ENCODE measurements at regions not wholly inside any gene's neighbourhood (a gene's known extent, or its start where the extent isn't known, plus 50 kb on each side); places are given as distances from the start of the nearest gene placed in this dataset.

- ATAC-seq (ENCODE audit: low FRiP score in 2 of 2) (no peak), DNase-seq (no peak)
- no peaks in the 10 kb centered on the region for H3K9me3 ChIP-seq
- no peak overlapping the region for H3K27ac ChIP-seq
- TF ChIP-seq POLR2A (IDR thresholded peaks at IDR 0.05), result no peak
- no peak for TF ChIP-seq EP300 (IDR thresholded peaks at IDR 0.05)
- TF ChIP-seq CTCF (IDR thresholded peaks at IDR 0.05), result no peak
- no peak for TF ChIP-seq POLR2AphosphoS5 (IDR thresholded peaks at IDR 0.05)
- no peaks in the 10 kb centered on the region for H3K36me3 ChIP-seq
- WGBS, 2 donors, result 85 to 97% methylated on average over 1 of the region's 1 CpG
- no peaks in the 10 kb centered on the region for H3K27me3 ChIP-seq
- no peaks in the 10 kb centered on the region for H3K4me1 ChIP-seq
- H3K4me3 ChIP-seq, result no peak overlapping the region
These were observed 988.2 kb upstream of the MAP3K7 start for GRCh38 chr6:91575032-91575431.

GRCh38 chr6:91573826-91574416 is 987.0 kb upstream of the MAP3K7 start:
- H3K4me3 ChIP-seq, result no peak overlapping the region
- 59 to 75% methylated on average over 3 of the region's 3 CpGs for WGBS, 2 donors
- no peaks in the 10 kb centered on the region for H3K9me3 ChIP-seq
- no peaks in the 10 kb centered on the region for H3K4me1 ChIP-seq
- no peaks in the 10 kb centered on the region for H3K36me3 ChIP-seq
- ATAC-seq (ENCODE audit: low FRiP score in 2 of 2) (no peak), DNase-seq (no peak)
- TF ChIP-seq CTCF (IDR thresholded peaks at IDR 0.05) (no peak), POLR2AphosphoS5 (IDR thresholded peaks at IDR 0.05) (no peak), POLR2A (IDR thresholded peaks at IDR 0.05) (no peak), EP300 (IDR thresholded peaks at IDR 0.05) (no peak)
- no peaks in the 10 kb centered on the region for H3K27me3 ChIP-seq
- H3K27ac ChIP-seq, result no peak overlapping the region

GRCh38 chr6:91572878-91573277 is 986.0 kb upstream of the MAP3K7 start:
- DNase-seq (no peak), ATAC-seq (ENCODE audit: low FRiP score in 2 of 2) (no peak)
- no peaks in the 10 kb centered on the region for H3K4me1 ChIP-seq
- no peak overlapping the region for H3K27ac ChIP-seq
- 69 to 77% methylated on average over 3 of the region's 3 CpGs for WGBS, 2 donors
- no peaks in the 10 kb centered on the region for H3K27me3 ChIP-seq
- no peak overlapping the region for H3K4me3 ChIP-seq
- no peaks in the 10 kb centered on the region for H3K36me3 ChIP-seq
- no peak for TF ChIP-seq POLR2A (IDR thresholded peaks at IDR 0.05)
- TF ChIP-seq POLR2AphosphoS5 (IDR thresholded peaks at IDR 0.05), result no peak
- TF ChIP-seq EP300 (IDR thresholded peaks at IDR 0.05), result no peak
- no peak for TF ChIP-seq CTCF (IDR thresholded peaks at IDR 0.05)
- no peaks in the 10 kb centered on the region for H3K9me3 ChIP-seq

GRCh38 chr6:91569071-91569470 is 982.2 kb upstream of the MAP3K7 start:
- Histone ChIP-seq H3K27ac (no peak overlapping the region), H3K36me3 (no peaks in the 10 kb centered on the region), H3K4me3 (no peak overlapping the region), H3K27me3 (no peaks in the 10 kb centered on the region), H3K9me3 (no peaks in the 10 kb centered on the region), H3K4me1 (no peaks in the 10 kb centered on the region)
- TF ChIP-seq EP300 (IDR thresholded peaks at IDR 0.05), result no peak
- TF ChIP-seq POLR2A (IDR thresholded peaks at IDR 0.05), result no peak
- TF ChIP-seq POLR2AphosphoS5 (IDR thresholded peaks at IDR 0.05), result no peak
- no peak for TF ChIP-seq CTCF (IDR thresholded peaks at IDR 0.05)
- 59 to 72% methylated on average over 2 of the region's 2 CpGs for WGBS, 2 donors
- no peak for ATAC-seq (ENCODE audit: low FRiP score in 2 of 2)
- DNase-seq, result no peak

GRCh38 chr6:91566467-91566866 is 979.6 kb upstream of the MAP3K7 start:
- H3K4me1 ChIP-seq, result no peaks in the 10 kb centered on the region
- H3K4me3 ChIP-seq, result no peak overlapping the region
- no peak for ATAC-seq (ENCODE audit: low FRiP score in 2 of 2)
- no peaks in the 10 kb centered on the region for H3K27me3 ChIP-seq
- H3K27ac ChIP-seq, result no peak overlapping the region
- H3K36me3 ChIP-seq, result no peaks in the 10 kb centered on the region
- TF ChIP-seq POLR2AphosphoS5 (IDR thresholded peaks at IDR 0.05), result no peak
- no peak for TF ChIP-seq POLR2A (IDR thresholded peaks at IDR 0.05)
- no peak for TF ChIP-seq EP300 (IDR thresholded peaks at IDR 0.05)
- TF ChIP-seq CTCF (IDR thresholded peaks at IDR 0.05), result no peak
- no peak for DNase-seq
- H3K9me3 ChIP-seq, result no peaks in the 10 kb centered on the region

Measured in upper lobe of left lung (tissue), 6 donors.